B cell (primary cell): ENCODE measurements at regions not wholly inside any gene's neighbourhood (a gene's known extent, or its start where the extent isn't known, plus 50 kb on each side); places are given as distances from the start of the nearest gene placed in this dataset.

Experiments
- ATAC-seq: fragments of 200-7000 bp; cut with Tn5 transposase; one replicate; pipeline ENCODE4 v1.10.0; 2021; ENCODE audit warnings: low read depth, mild to moderate bottlenecking, moderate number of reproducible peaks, moderate library complexity
- CTCF ChIA-PET: fragments of 350-600 bp; sonication (Branson Sonifier 250); formaldehyde crosslinking; loops from one replicate; lab custom pipeline; 2021; ENCODE audit warnings: antibody characterized with exemption, inconsistent platforms; lab: Charles Lee
- POLR2A ChIA-PET: fragments of 350-600 bp; sonication (Branson Sonifier 250); formaldehyde crosslinking; loops from one replicate; lab custom pipeline; 2021; ENCODE audit warnings: antibody characterized with exemption; lab: Charles Lee
- DNase-seq: peaks from one replicate; pipeline ENCODE4 v3.0.0; 2013
- H2AFZ ChIP-seq: 2 replicates; pipeline ENCODE4 v1.6.1; 2012; ENCODE audit warnings: mild to moderate bottlenecking, low read depth, low read length; ENCODE audit not compliant: insufficient read depth, poor library complexity, severe bottlenecking
- H3K27ac ChIP-seq, 2 donors: 1 replicate in 1 of 2; 2 replicates in 1 of 2; pipeline ENCODE4 v1.5.1; 2012 to 2013; ENCODE audit warnings: low read length in 2 of 2, mild to moderate bottlenecking in 2 of 2, moderate library complexity in 1 of 2
- H3K27me3 ChIP-seq, 4 experiments: fragments of 200-600 bp in 1 of 4; sonication (generic) in 1 of 4; replicated peaks in 1 of 4; 1 replicate in 2 of 4; 2 replicates in 2 of 4; pipeline versions ENCODE4 v1.6.1 to v1.7.0; 2013 to 2016; ENCODE audit warnings: low read length in 3 of 4, mild to moderate bottlenecking in 2 of 4, mixed read lengths in 1 of 4, moderate library complexity in 1 of 4; ENCODE audit not compliant: insufficient read depth in 4 of 4, control insufficient read depth in 3 of 4; ENCODE audit errors: control extremely low read depth in 1 of 4
- H3K36me3 ChIP-seq, 2 experiments: replicated peaks in 1 of 2; 1 replicate in 1 of 2; 2 replicates in 1 of 2; pipeline versions ENCODE4 v1.6.1 to v1.7.1; 2013; ENCODE audit warnings: low read length in 1 of 2; ENCODE audit not compliant: insufficient read depth in 2 of 2, control insufficient read depth in 1 of 2; ENCODE audit errors: control extremely low read depth in 1 of 2, extremely low read depth in 1 of 2
- H3K4me1 ChIP-seq, 2 donors: fragments of 200-600 bp in 1 of 2; sonication (generic) in 1 of 2; 1 replicate in 1 of 2; 2 replicates in 1 of 2; pipeline versions ENCODE4 v1.5.1 to v1.6.1; 2013 to 2017; ENCODE audit warnings: low read length in 2 of 2; ENCODE audit not compliant: control insufficient read depth in 2 of 2, insufficient read depth in 2 of 2
- H3K4me2 ChIP-seq: replicated peaks from 2 replicates; pipeline ENCODE3; 2012; ENCODE audit warnings: mild to moderate bottlenecking, low read depth, low read length; ENCODE audit not compliant: poor library complexity, severe bottlenecking
- H3K4me3 ChIP-seq, 5 experiments: fragments of 200-600 bp in 1 of 5; sonication (generic) in 1 of 5; 1 replicate in 3 of 5; 2 replicates in 2 of 5; pipeline versions ENCODE4 v1.5.1 to v1.7.0; 2011 to 2016; ENCODE audit warnings: low read length in 4 of 5, mild to moderate bottlenecking in 4 of 5, low read depth in 2 of 5, control low read depth in 1 of 5, moderate library complexity in 1 of 5; ENCODE audit not compliant: insufficient read depth in 1 of 5; ENCODE audit errors: control extremely low read depth in 1 of 5, extremely low read depth in 1 of 5
- H3K79me2 ChIP-seq: fragments of 200-600 bp; sonication (generic); one replicate; pipeline ENCODE4 v1.6.0; 2016; ENCODE audit warnings: low read length; ENCODE audit not compliant: control insufficient read depth, insufficient read depth
- H3K9ac ChIP-seq: fragments of 200-600 bp; sonication (generic); 2 replicates; pipeline ENCODE4 v1.6.1; 2017; ENCODE audit warnings: mild to moderate bottlenecking, low read length, moderate library complexity
- H3K9me3 ChIP-seq, 3 donors: one replicate each; pipeline versions ENCODE4 v1.6.1 to v1.7.1; 2013; ENCODE audit warnings: low read length in 2 of 3; ENCODE audit not compliant: control insufficient read depth in 2 of 3, insufficient read depth in 1 of 3; ENCODE audit errors: control extremely low read depth in 1 of 3
- H4K20me1 ChIP-seq: 2 replicates; pipeline ENCODE4 v1.6.0; 2012; ENCODE audit warnings: mild to moderate bottlenecking, low read length; ENCODE audit not compliant: insufficient read depth, control insufficient read depth, poor library complexity, severe bottlenecking
- H3K27ac Mint-ChIP-seq: one replicate; pipeline ENCODE4 v1.8.0; 2021; ENCODE audit warnings: mixed read lengths
- H3K27me3 Mint-ChIP-seq: one replicate; pipeline ENCODE4 v1.8.0; 2021; ENCODE audit warnings: mixed read lengths
- H3K4me1 Mint-ChIP-seq: one replicate; pipeline ENCODE4 v1.8.0; 2021; ENCODE audit warnings: mixed read lengths
- H3K4me3 Mint-ChIP-seq: one replicate; pipeline ENCODE4 v1.8.0; 2021; ENCODE audit warnings: mixed read lengths
- H3K9me3 Mint-ChIP-seq: one replicate; pipeline ENCODE4 v1.8.0; 2022; ENCODE audit warnings: mixed read lengths; ENCODE audit not compliant: insufficient read depth
- CTCF ChIP-seq: fragments of 200-600 bp; IDR thresholded peaks from one replicate; pipeline ENCODE4 v1.8.0; 2022; ENCODE audit warnings: antibody characterized with exemption, mild to moderate bottlenecking
- EZH2 ChIP-seq: IDR thresholded peaks from 2 replicates; pipeline ENCODE4 v1.6.1; 2012; ENCODE audit warnings: borderline replicate concordance, low read depth, mild to moderate bottlenecking, moderate library complexity, low read length; ENCODE audit not compliant: insufficient read depth, poor library complexity, severe bottlenecking
- WGBS: methylation state at CpG from one replicate; pipeline ENCODE4 v1.1.5; 2013; ENCODE audit warnings: missing lambda C conversion rate; ENCODE audit not compliant: insufficient coverage; 5-methylcytosine and 5-hydroxymethylcytosine counted together
- intact Hi-C: fragments of 100-400 bp; cut with micrococcal nuclease; formaldehyde crosslinking; loops from one replicate; pipeline ENCODE4 v1.10.0; 2022

GRCh38 chr9:14987858-14988257, 77.6 kb upstream of the FREM1 start:
- WGBS = no CpG with 5 or more reads among the region's 1 CpG
- H3K4me1 Mint-ChIP-seq = peaks cover 3% of the 10 kb centered on the region
- H3K27ac ChIP-seq = no peak overlapping the region
- H3K4me3 Mint-ChIP-seq = no peak overlapping the region
- no peaks in the 10 kb centered on the region for H3K79me2 ChIP-seq
- no peak overlapping the region for H3K4me3 ChIP-seq
- H3K27me3 ChIP-seq = peaks cover 0 to under 1% (median 0%) of the 10 kb centered on the region in 4 experiments
- CTCF ChIA-PET = no interaction called here
- POLR2A ChIA-PET = no interaction called here
- peaks cover 0 to 2% (median 0%) of the 10 kb centered on the region in 3 donors for H3K9me3 ChIP-seq
- H3K36me3 ChIP-seq = no peaks in the 10 kb centered on the region
- ATAC-seq (no peak), DNase-seq (no peak)
- no peak overlapping the region for H3K4me2 ChIP-seq
- intact Hi-C loops = no loop called here
- TF ChIP-seq EZH2 (no peak), CTCF (no peak)
- H3K9ac ChIP-seq = no peak overlapping the region
- no peak overlapping the region for H2AFZ ChIP-seq
- H3K27ac Mint-ChIP-seq = no peak overlapping the region
- no peaks in the 10 kb centered on the region for H4K20me1 ChIP-seq
- peaks cover 23% of the 10 kb centered on the region for H3K27me3 Mint-ChIP-seq
- no peaks in the 10 kb centered on the region for H3K9me3 Mint-ChIP-seq
- H3K4me1 ChIP-seq = peaks cover 0 to 1% of the 10 kb centered on the region in 2 donors

GRCh38 chr9:14985419-14985818, 75.2 kb upstream of the FREM1 start:
- Histone ChIP-seq H3K36me3 (no peaks in the 10 kb centered on the region), H3K4me2 (no peak overlapping the region), H2AFZ (no peak overlapping the region), H3K79me2 (no peaks in the 10 kb centered on the region), H4K20me1 (no peaks in the 10 kb centered on the region), H3K9me3 (no peaks in the 10 kb centered on the region), H3K4me1 (no peaks in the 10 kb centered on the region), H3K27ac (no peak overlapping the region), H3K9ac (no peak overlapping the region), H3K27me3 (no peaks in the 10 kb centered on the region), H3K4me3 (no peak overlapping the region)
- H3K4me3 Mint-ChIP-seq = no peak overlapping the region
- TF ChIP-seq CTCF (no peak), EZH2 (no peak)
- ChIA-PET POLR2A (no interaction called here), CTCF (no interaction called here)
- intact Hi-C loops = no loop called here
- H3K4me1 Mint-ChIP-seq = no peaks in the 10 kb centered on the region
- H3K27me3 Mint-ChIP-seq = peaks cover 8% of the 10 kb centered on the region
- no peak overlapping the region for H3K27ac Mint-ChIP-seq
- WGBS = 91% methylated on average over 1 of the region's 1 CpG
- no peak for ATAC-seq
- H3K9me3 Mint-ChIP-seq = no peaks in the 10 kb centered on the region
- DNase-seq = no peak
